ENCODE measurements at regions not wholly inside any gene's neighbourhood (a gene's known extent, or its start where the extent isn't known, plus 50 kb on each side); places are given as distances from the start of the nearest gene placed in this dataset.

GRCh38 chrX:7270933-7271332, 123.0 kb upstream of the PUDP start:
- TF ChIP-seq SUZ12 (IDR thresholded peaks at IDR 0.05; ENCODE audit: extremely low read depth, insufficient read depth, insufficient read length) (no peak), YY1 (IDR thresholded peaks at IDR 0.05; ENCODE audit: insufficient read depth, insufficient read length) (no peak)
